ENCODE measurements at regions not wholly inside any gene's neighbourhood (a gene's known extent, or its start where the extent isn't known, plus 50 kb on each side); places are given as distances from the start of the nearest gene placed in this dataset.

DNA sequence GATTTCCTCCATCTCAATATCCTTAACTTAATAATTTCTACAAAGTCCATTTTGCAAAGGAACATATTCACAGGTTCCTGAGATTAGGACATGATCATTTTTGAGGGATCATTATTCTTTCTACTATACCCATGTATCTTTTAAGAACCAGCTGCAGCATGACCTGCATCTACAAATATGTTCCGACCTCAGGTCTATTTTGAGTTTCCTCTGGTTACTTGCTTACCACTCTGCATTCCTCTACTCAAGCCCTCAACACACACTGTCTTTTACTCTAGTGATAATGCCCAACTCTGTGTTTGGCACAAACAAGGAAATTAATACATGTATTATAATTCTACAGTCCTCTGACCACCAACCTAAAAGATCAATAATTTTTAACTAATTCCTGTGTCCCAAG, 386.1 kb downstream of the DNAH5 start:
- no peak overlapping the region for H3K27ac Mint-ChIP-seq

More for the DNA sequence above, 386.1 kb downstream of the DNAH5 start:
- H2BK20ac ChIP-seq (ENCODE audit: low read depth, low read length, poor library complexity, severe bottlenecking), result no peak overlapping the region
- no peak overlapping the region for H3T11ph ChIP-seq (ENCODE audit: low read length)
- no peak overlapping the region for H2BK5ac ChIP-seq (ENCODE audit: insufficient read length, low read length)
- DNase-seq, result no peak
- H3K4me1 ChIP-seq (ENCODE audit: insufficient read depth, low read length), result no peaks in the 10 kb centered on the region
- no peaks in the 10 kb centered on the region for H3K27me3 ChIP-seq (ENCODE audit: insufficient read depth, low read length)
- H2BK12ac ChIP-seq (ENCODE audit: insufficient read length, low read depth, low read length), result no peak overlapping the region
- TF ChIP-seq, protein P1, sequence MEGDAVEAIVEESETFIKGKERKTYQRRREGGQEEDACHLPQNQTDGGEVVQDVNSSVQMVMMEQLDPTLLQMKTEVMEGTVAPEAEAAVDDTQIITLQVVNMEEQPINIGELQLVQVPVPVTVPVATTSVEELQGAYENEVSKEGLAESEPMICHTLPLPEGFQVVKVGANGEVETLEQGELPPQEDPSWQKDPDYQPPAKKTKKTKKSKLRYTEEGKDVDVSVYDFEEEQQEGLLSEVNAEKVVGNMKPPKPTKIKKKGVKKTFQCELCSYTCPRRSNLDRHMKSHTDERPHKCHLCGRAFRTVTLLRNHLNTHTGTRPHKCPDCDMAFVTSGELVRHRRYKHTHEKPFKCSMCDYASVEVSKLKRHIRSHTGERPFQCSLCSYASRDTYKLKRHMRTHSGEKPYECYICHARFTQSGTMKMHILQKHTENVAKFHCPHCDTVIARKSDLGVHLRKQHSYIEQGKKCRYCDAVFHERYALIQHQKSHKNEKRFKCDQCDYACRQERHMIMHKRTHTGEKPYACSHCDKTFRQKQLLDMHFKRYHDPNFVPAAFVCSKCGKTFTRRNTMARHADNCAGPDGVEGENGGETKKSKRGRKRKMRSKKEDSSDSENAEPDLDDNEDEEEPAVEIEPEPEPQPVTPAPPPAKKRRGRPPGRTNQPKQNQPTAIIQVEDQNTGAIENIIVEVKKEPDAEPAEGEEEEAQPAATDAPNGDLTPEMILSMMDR (conservative IDR thresholded peaks at IDR 0.05), result no peak
- no peak overlapping the region for H3K9ac ChIP-seq (ENCODE audit: extremely low read depth, insufficient read length, low read length)
- H3K79me2 ChIP-seq (ENCODE audit: insufficient read depth, low read length), result no peaks in the 10 kb centered on the region
- H3K56ac ChIP-seq (ENCODE audit: insufficient read length, low read depth, low read length), result no peak overlapping the region
- no peak overlapping the region for H4K5ac ChIP-seq (ENCODE audit: insufficient read length, low read depth, low read length)
- no peak overlapping the region for H3K18ac ChIP-seq (ENCODE audit: insufficient read length, low read depth, low read length)
- H2AK5ac ChIP-seq (ENCODE audit: insufficient read length, low read length), result no peak overlapping the region
- H3K9me3 ChIP-seq (ENCODE audit: control insufficient read depth, low read depth, low read length), result no peaks in the 10 kb centered on the region
- H3K23me2 ChIP-seq (ENCODE audit: insufficient read length, low read depth, low read length, poor library complexity, severe bottlenecking), result no peaks in the 10 kb centered on the region
- H3K27ac ChIP-seq (ENCODE audit: insufficient read length, low read depth, low read length), result no peak overlapping the region
- no peak overlapping the region for H3K23ac ChIP-seq (ENCODE audit: insufficient read length, low read depth, low read length)
- no peak overlapping the region for H3K14ac ChIP-seq (ENCODE audit: insufficient read depth, low read length)
- Mint-ChIP-seq H3K4me3 (no peak overlapping the region), H3K4me1 (no peaks in the 10 kb centered on the region), H3K9me3 (no peaks in the 10 kb centered on the region; a peak in 2 of 5 replicates), H3K27me3 (ENCODE audit: low read depth) (no peaks in the 10 kb centered on the region; the same call in 1 of the 2 replicates), H3K36me3 (ENCODE audit: insufficient read depth in 1 of 3, low read depth in 3 of 3) (no peaks in the 10 kb centered on the region)
- no peak overlapping the region for H3K4ac ChIP-seq (ENCODE audit: low read depth, low read length)
- no peak overlapping the region for H4K8ac ChIP-seq (replicated peaks; ENCODE audit: insufficient read length, low read depth, low read length)
- H4K91ac ChIP-seq (ENCODE audit: insufficient read length, low read depth, low read length), result no peak overlapping the region
- H4K20me1 ChIP-seq (ENCODE audit: control insufficient read depth, insufficient read depth, insufficient read length), result no peaks in the 10 kb centered on the region
- no peak overlapping the region for H2AFZ ChIP-seq (ENCODE audit: low read length)
- no CpG with 5 or more reads among the region's 1 CpG for WGBS (ENCODE audit: extremely low coverage, insufficient read length, low lambda C conversion rate)
- H2BK120ac ChIP-seq (ENCODE audit: low read depth, low read length, poor library complexity, severe bottlenecking), result no peak overlapping the region
- H3K79me1 ChIP-seq (ENCODE audit: insufficient read depth, low read depth, low read length, poor library complexity, severe bottlenecking), result no peaks in the 10 kb centered on the region
- no peak overlapping the region for H2BK15ac ChIP-seq (ENCODE audit: low read depth, low read length)
- no peak overlapping the region for H3K4me2 ChIP-seq (ENCODE audit: insufficient read depth, insufficient read length, low read length)
